ENCODE measurements at regions not wholly inside any gene's neighbourhood (a gene's known extent, or its start where the extent isn't known, plus 50 kb on each side); places are given as distances from the start of the nearest gene placed in this dataset.

- TF ChIP-seq CTCF (IDR thresholded peaks at IDR 0.05; ENCODE audit: insufficient read depth, low read length), result no peak
- DNase-seq (ENCODE audit: low read depth), result no peak
- no peak overlapping the region for H3K4me3 ChIP-seq (ENCODE audit: low read depth, low read length)
These were observed 624.8 kb downstream of the NTRK3 start for GRCh38 chr15:87631775-87632174.

- TF ChIP-seq CTCF (IDR thresholded peaks at IDR 0.05; ENCODE audit: insufficient read depth, low read length), result no peak
- DNase-seq (ENCODE audit: low read depth), result no peak
- H3K4me3 ChIP-seq (ENCODE audit: low read depth, low read length), result no peak overlapping the region
These were observed 625.4 kb downstream of the NTRK3 start for GRCh38 chr15:87631093-87631492.

- TF ChIP-seq CTCF (IDR thresholded peaks at IDR 0.05; ENCODE audit: insufficient read depth, low read length), result no peak
These were observed 628.2 kb downstream of the NTRK3 start for GRCh38 chr15:87628311-87628710.

GRCh38 chr15:87626860-87627259 is 629.7 kb downstream of the NTRK3 start:
- no peak for DNase-seq (ENCODE audit: low read depth)
- H3K4me3 ChIP-seq (ENCODE audit: low read depth, low read length), result no peak overlapping the region
- TF ChIP-seq CTCF (IDR thresholded peaks at IDR 0.05; ENCODE audit: insufficient read depth, low read length), result no peak

More at GRCh38 chr15:87628311-87628710, 628.2 kb downstream of the NTRK3 start:
- DNase-seq (ENCODE audit: low read depth), result no peak
- H3K4me3 ChIP-seq (ENCODE audit: low read depth, low read length), result no peak overlapping the region

GRCh38 chr15:87623832-87624231 is 632.7 kb downstream of the NTRK3 start:
- no peak for TF ChIP-seq CTCF (IDR thresholded peaks at IDR 0.05; ENCODE audit: insufficient read depth, low read length)
- H3K4me3 ChIP-seq (ENCODE audit: low read depth, low read length), result no peak overlapping the region
- DNase-seq (ENCODE audit: low read depth), result no peak

- DNase-seq (ENCODE audit: low read depth), result no peak
- no peak overlapping the region for H3K4me3 ChIP-seq (ENCODE audit: low read depth, low read length)
- no peak for TF ChIP-seq CTCF (IDR thresholded peaks at IDR 0.05; ENCODE audit: insufficient read depth, low read length)
These were observed 636.1 kb downstream of the NTRK3 start for GRCh38 chr15:87620393-87620792.

Measured in fibroblast of the aortic adventitia (primary cell).